HEK293 (cell line): ENCODE measurements at regions not wholly inside any gene's neighbourhood (a gene's known extent, or its start where the extent isn't known, plus 50 kb on each side); places are given as distances from the start of the nearest gene placed in this dataset.

Experiments used
- CTCF ChIA-PET: fragments of 350-600 bp; formaldehyde crosslinking; extraction: SDS; loops from one replicate; lab custom pipeline; 2021; ENCODE audit warnings: antibody characterized with exemption; lab: Yijun Ruan, JAX
- POLR2A ChIA-PET: fragments of 300-600 bp; formaldehyde crosslinking; extraction: SDS; loops from one replicate; lab custom pipeline; 2020; ENCODE audit warnings: antibody characterized with exemption, inconsistent platforms; lab: Yijun Ruan, JAX
- H3K27ac ChIP-seq: fragments of 200-500 bp; sonication (Bioruptor generic); 2 replicates; pipeline ENCODE4 v1.5.1; 2014; ENCODE audit warnings: low read depth, low read length, control low read depth, inconsistent platforms; ENCODE audit errors: extremely low read depth
- H3K36me3 ChIP-seq, 2 experiments: fragments of 200-500 bp in 1 of 2; sonication (Bioruptor generic) in 1 of 2; 1 replicate in 1 of 2; 2 replicates in 1 of 2; pipeline ENCODE4 v1.5.1; 2014 to 2017; ENCODE audit warnings: inconsistent platforms in 2 of 2, low read length in 2 of 2; ENCODE audit not compliant: control insufficient read depth in 2 of 2, insufficient read depth in 1 of 2
- H3K4me1 ChIP-seq: fragments of 200-500 bp; sonication (Bioruptor generic); 2 replicates; pipeline ENCODE4 v1.5.1; 2014; ENCODE audit warnings: mild to moderate bottlenecking, low read length, inconsistent platforms; ENCODE audit not compliant: control insufficient read depth, insufficient read depth
- H3K4me3 ChIP-seq: 2 replicates; pipeline ENCODE4 v1.5.1; 2011; ENCODE audit warnings: low read depth, mild to moderate bottlenecking, control low read depth, low read length, moderate library complexity
- H3K9me3 ChIP-seq: fragments of 200-500 bp; sonication (Bioruptor generic); 2 replicates; pipeline ENCODE4 v1.5.1; 2014; ENCODE audit warnings: low read depth, low read length, inconsistent platforms; ENCODE audit not compliant: control insufficient read depth, insufficient read depth
- CTCF ChIP-seq: fragments of 450-650 bp; formaldehyde crosslinking; IDR thresholded peaks from 2 replicates; pipeline ENCODE4 v1.5.1; 2016; ENCODE audit warnings: missing biosample characterization, missing genetic modification characterization
- GFI1B ChIP-seq: fragments of 450-650 bp; formaldehyde crosslinking; IDR thresholded peaks from 2 replicates; pipeline ENCODE4 v1.5.1; 2016; ENCODE audit warnings: missing biosample characterization, missing genetic modification characterization
- PBX3 ChIP-seq: sonication (generic); formaldehyde crosslinking; IDR thresholded peaks from 2 replicates; pipeline ENCODE4 v1.8.1; 2022; ENCODE audit warnings: mild to moderate bottlenecking, moderate library complexity, missing genetic modification reagents
- TCF7L2 ChIP-seq: IDR thresholded peaks from 2 replicates; pipeline ENCODE4 v1.6.1; 2011; ENCODE audit warnings: low read depth, mild to moderate bottlenecking, inconsistent platforms, low read length, moderate library complexity, borderline replicate concordance
- TSHZ1 ChIP-seq: fragments of 450-650 bp; formaldehyde crosslinking; IDR thresholded peaks from 2 replicates; pipeline ENCODE4 v1.5.1; 2016; ENCODE audit warnings: missing biosample characterization, missing genetic modification characterization, borderline replicate concordance
- ZBTB8A ChIP-seq: fragments of 450-650 bp; formaldehyde crosslinking; IDR thresholded peaks from 2 replicates; pipeline ENCODE4 v1.5.1; 2016; ENCODE audit warnings: missing biosample characterization, missing genetic modification characterization
- ZNF114 ChIP-seq: fragments of 450-650 bp; formaldehyde crosslinking; IDR thresholded peaks from 2 replicates; pipeline ENCODE4 v1.5.0; 2017; ENCODE audit warnings: missing biosample characterization, missing genetic modification characterization
- ZNF148 ChIP-seq: fragments of 450-650 bp; formaldehyde crosslinking; IDR thresholded peaks from 2 replicates; pipeline ENCODE4 v1.5.0; 2017; ENCODE audit warnings: missing biosample characterization, missing genetic modification characterization, borderline replicate concordance
- ZNF157 ChIP-seq: fragments of 450-650 bp; formaldehyde crosslinking; IDR thresholded peaks from 2 replicates; pipeline ENCODE4 v1.5.1; 2016; ENCODE audit warnings: missing biosample characterization, missing genetic modification characterization
- ZNF280D ChIP-seq: fragments of 450-650 bp; formaldehyde crosslinking; IDR thresholded peaks from 2 replicates; pipeline ENCODE4 v1.5.1; 2016; ENCODE audit warnings: missing biosample characterization, missing genetic modification characterization
- ZNF433 ChIP-seq: fragments of 450-650 bp; formaldehyde crosslinking; IDR thresholded peaks from 2 replicates; pipeline ENCODE4 v1.5.1; 2016; ENCODE audit warnings: missing biosample characterization, missing genetic modification characterization, low read depth
- ZNF510 ChIP-seq: fragments of 450-650 bp; formaldehyde crosslinking; IDR thresholded peaks from 2 replicates; pipeline ENCODE4 v1.5.1; 2018; ENCODE audit warnings: mild to moderate bottlenecking, missing genetic modification characterization, missing biosample characterization; ENCODE audit not compliant: insufficient replicate concordance
- ZNF549 ChIP-seq: fragments of 450-650 bp; IDR thresholded peaks from 2 replicates; pipeline ENCODE4 v1.5.1; 2018; ENCODE audit warnings: missing biosample characterization, missing genetic modification characterization, mild to moderate bottlenecking, inconsistent platforms, moderate library complexity
- ZNF555 ChIP-seq: fragments of 450-650 bp; formaldehyde crosslinking; conservative IDR thresholded peaks from 2 replicates; pipeline ENCODE4 v1.5.1; 2017; ENCODE audit warnings: missing biosample characterization, mild to moderate bottlenecking, missing genetic modification characterization, inconsistent platforms
- ZNF561 ChIP-seq: fragments of 450-650 bp; IDR thresholded peaks from 2 replicates; pipeline ENCODE4 v1.5.1; 2018; ENCODE audit warnings: missing biosample characterization, missing genetic modification characterization, borderline replicate concordance
- ZNF654 ChIP-seq: fragments of 450-650 bp; formaldehyde crosslinking; IDR thresholded peaks from 2 replicates; pipeline ENCODE4 v1.5.1; 2016; ENCODE audit warnings: low read depth, missing biosample characterization, missing genetic modification characterization
- ZNF670 ChIP-seq: fragments of 450-650 bp; formaldehyde crosslinking; IDR thresholded peaks from 2 replicates; pipeline ENCODE4 v1.5.1; 2016; ENCODE audit warnings: missing biosample characterization, missing genetic modification characterization, low read depth
- ZNF692 ChIP-seq: fragments of 450-650 bp; formaldehyde crosslinking; IDR thresholded peaks from 2 replicates; pipeline ENCODE4 v1.5.1; 2016; ENCODE audit warnings: missing biosample characterization, missing genetic modification characterization
- ZNF768 ChIP-seq: fragments of 450-650 bp; formaldehyde crosslinking; IDR thresholded peaks from 2 replicates; pipeline ENCODE4 v1.5.1; 2018; ENCODE audit warnings: missing biosample characterization, mild to moderate bottlenecking, missing genetic modification characterization
- ZNF791 ChIP-seq: fragments of 450-650 bp; formaldehyde crosslinking; IDR thresholded peaks from 2 replicates; pipeline ENCODE4 v1.5.1; 2016; ENCODE audit warnings: missing biosample characterization, missing genetic modification characterization
- ZNF843 ChIP-seq: fragments of 450-650 bp; formaldehyde crosslinking; IDR thresholded peaks from 2 replicates; pipeline ENCODE4 v1.5.1; 2016; ENCODE audit warnings: missing biosample characterization, missing genetic modification characterization

- TF ChIP-seq ZNF280D (tag by site-specific recombination) (no peak), ZNF791 (no peak), ZNF843 (tag by site-specific recombination) (no peak), ZNF549 (tag by site-specific recombination) (no peak), ZNF157 (tag by site-specific recombination) (no peak), CTCF (tag by site-specific recombination) (no peak), PBX3 (no peak), GFI1B (tag by site-specific recombination) (no peak), ZNF433 (no peak), ZNF510 (tag by site-specific recombination) (no peak), ZNF768 (no peak)
These were observed 118.6 kb downstream of the ATXN7L3B start (continued) for GRCh38 chr12:74656251-74656650.

GRCh38 chr12:74660442-74660841 lies 122.8 kb downstream of the ATXN7L3B start:
- ChIA-PET CTCF (no interaction called here), POLR2A (no interaction called here)
- TF ChIP-seq TCF7L2 (no peak), ZNF561 (tag by site-specific recombination) (no peak), ZBTB8A (no peak), ZNF114 (no peak), ZNF670 (no peak), TSHZ1 (tag by site-specific recombination) (no peak), ZNF148 (tag by site-specific recombination) (no peak), ZNF654 (tag by site-specific recombination) (no peak), ZNF692 (tag by site-specific recombination) (no peak), ZNF555 (tag by site-specific recombination) (no peak)
- H3K9me3 ChIP-seq = no peaks in the 10 kb centered on the region
- H3K4me1 ChIP-seq = no peaks in the 10 kb centered on the region
- no peaks in the 10 kb centered on the region for H3K36me3 ChIP-seq
- no peak overlapping the region for H3K4me3 ChIP-seq
- no peak overlapping the region for H3K27ac ChIP-seq
